Spleen (tissue), 11 donors: ENCODE measurements at regions not wholly inside any gene's neighbourhood (a gene's known extent, or its start where the extent isn't known, plus 50 kb on each side); places are given as distances from the start of the nearest gene placed in this dataset.

ENCODE experiments used
- DNase-seq: peaks from one replicate; pipeline ENCODE4 v3.0.0-alpha.2; 2020
- H3K27ac ChIP-seq, 8 donors: fragments of 200-600 bp; sonication (generic) in 7 of 8; 1 replicate in 4 of 8; 2 replicates in 4 of 8; pipeline versions ENCODE4 v1.5.0 to v1.8.0; 2016 to 2021; ENCODE audit warnings: inconsistent platforms in 4 of 8, mild to moderate bottlenecking in 4 of 8, moderate library complexity in 1 of 8
- H3K27me3 ChIP-seq, 7 donors: fragments of 200-600 bp; sonication (generic) in 6 of 7; replicated peaks in 1 of 7; 1 replicate in 4 of 7; 2 replicates in 3 of 7; pipeline versions ENCODE4 v1.5.0 to v1.8.0; 2016 to 2021; ENCODE audit warnings: inconsistent platforms in 3 of 7, mild to moderate bottlenecking in 1 of 7
- H3K36me3 ChIP-seq, 6 donors: fragments of 200-600 bp; sonication (generic) in 5 of 6; 1 replicate in 4 of 6; 2 replicates in 2 of 6; pipeline versions ENCODE4 v1.5.0 to v1.8.0; 2016 to 2021; ENCODE audit warnings: inconsistent platforms in 2 of 6
- H3K4me1 ChIP-seq, 6 donors: fragments of 200-600 bp; sonication (generic) in 5 of 6; 1 replicate in 3 of 6; 2 replicates in 3 of 6; pipeline versions ENCODE4 v1.5.0 to v1.8.0; 2016 to 2021; ENCODE audit warnings: inconsistent platforms in 3 of 6
- H3K4me3 ChIP-seq, 8 donors: fragments of 200-600 bp; sonication (generic) in 7 of 8; 1 replicate in 4 of 8; 2 replicates in 4 of 8; pipeline versions ENCODE4 v1.5.0 to v1.8.0; 2016 to 2021; ENCODE audit warnings: inconsistent platforms in 4 of 8, mild to moderate bottlenecking in 4 of 8, moderate library complexity in 2 of 8
- H3K9me3 ChIP-seq, 8 donors: fragments of 200-600 bp; sonication (generic) in 7 of 8; 1 replicate in 4 of 8; 2 replicates in 4 of 8; pipeline versions ENCODE4 v1.5.0 to v1.8.0; 2016 to 2021; ENCODE audit warnings: inconsistent platforms in 4 of 8
- POLR2A ChIP-seq, 3 donors: fragments of 450-650 bp; IDR thresholded peaks; one replicate each; pipeline ENCODE4 v1.5.1; 2017; ENCODE audit warnings: antibody characterized with exemption in 3 of 3, mild to moderate bottlenecking in 1 of 3
- POLR2AphosphoS5 ChIP-seq, 3 donors: sonication (generic); formaldehyde crosslinking; IDR thresholded peaks; one replicate each; pipeline ENCODE4 v1.5.1; 2017; ENCODE audit warnings: antibody characterized with exemption in 3 of 3
- WGBS, 5 donors: extraction: QIAGEN DNeasy Blood & Tissue Kit in 3 of 5; methylation state at CpG; one replicate each; pipeline versions ENCODE4 v1.1.5 to v1.1.7; 2013 to 2018; 5-methylcytosine and 5-hydroxymethylcytosine counted together
- intact Hi-C: fragments of 100-400 bp; cut with DNase I; formaldehyde crosslinking; loops from one replicate; pipeline ENCODE4 v1.15.0; 2023; ENCODE audit warnings: low total_unique reads
- TF ChIP-seq, protein P1 (sequence below), 11 experiments: fragments of 200-600 bp in 7 of 11; fragments of 450-650 bp in 4 of 11; sonication (generic) in 4 of 11; IDR thresholded peaks in 8 of 11; conservative IDR thresholded peaks in 3 of 11; 1 replicate in 7 of 11; 2 replicates in 4 of 11; pipeline versions ENCODE4 v1.4.0 to v1.8.0; 2016 to 2021; ENCODE audit warnings: antibody characterized with exemption in 11 of 11, inconsistent platforms in 4 of 11, mild to moderate bottlenecking in 1 of 11
- donor health status: healthy with polysubstance abuse.
- donor health status: DM: no; HTN: no; CAD: no; lungs with moderate emphysema.
- donor health status: DM: no; HTN: no; CAD: no.
- donor health status: Bipolar disorder and iron deficiency.
- donor health status: healthy.
- donor health status: DM: no; HTN: no; CAD: no.
- donor health status: DM: yes; HTN: yes; CAD: no.

DNA sequence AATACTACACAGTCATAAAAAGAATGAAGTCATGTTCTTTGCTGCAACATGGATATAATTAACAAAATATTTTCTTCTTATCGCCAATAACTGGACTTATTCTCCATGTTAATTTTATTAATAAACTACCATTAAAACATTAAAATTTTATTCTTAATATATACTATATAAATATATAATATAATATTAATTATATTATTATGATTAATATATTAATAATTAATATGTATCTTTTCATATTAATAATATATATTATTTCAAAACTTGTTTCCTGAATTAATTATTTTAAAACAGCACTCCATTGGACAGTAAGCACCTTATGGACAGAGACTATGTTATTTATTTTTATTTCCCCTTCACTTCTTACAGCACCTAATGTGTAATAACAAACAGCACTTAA, 182.8 kb downstream of the ARL4A start:
- no peaks in the 10 kb centered on the region for H3K27me3 ChIP-seq
- H3K4me1 ChIP-seq, result no peaks in the 10 kb centered on the region
- DNase-seq, result no peak
- 95 to 100% (median 98%) methylated on average over 1 of the region's 1 CpG for WGBS, 5 donors
- TF ChIP-seq POLR2A (IDR thresholded peaks at IDR 0.05) (no peak), POLR2AphosphoS5 (IDR thresholded peaks at IDR 0.05) (no peak)
- TF ChIP-seq, protein P1, sequence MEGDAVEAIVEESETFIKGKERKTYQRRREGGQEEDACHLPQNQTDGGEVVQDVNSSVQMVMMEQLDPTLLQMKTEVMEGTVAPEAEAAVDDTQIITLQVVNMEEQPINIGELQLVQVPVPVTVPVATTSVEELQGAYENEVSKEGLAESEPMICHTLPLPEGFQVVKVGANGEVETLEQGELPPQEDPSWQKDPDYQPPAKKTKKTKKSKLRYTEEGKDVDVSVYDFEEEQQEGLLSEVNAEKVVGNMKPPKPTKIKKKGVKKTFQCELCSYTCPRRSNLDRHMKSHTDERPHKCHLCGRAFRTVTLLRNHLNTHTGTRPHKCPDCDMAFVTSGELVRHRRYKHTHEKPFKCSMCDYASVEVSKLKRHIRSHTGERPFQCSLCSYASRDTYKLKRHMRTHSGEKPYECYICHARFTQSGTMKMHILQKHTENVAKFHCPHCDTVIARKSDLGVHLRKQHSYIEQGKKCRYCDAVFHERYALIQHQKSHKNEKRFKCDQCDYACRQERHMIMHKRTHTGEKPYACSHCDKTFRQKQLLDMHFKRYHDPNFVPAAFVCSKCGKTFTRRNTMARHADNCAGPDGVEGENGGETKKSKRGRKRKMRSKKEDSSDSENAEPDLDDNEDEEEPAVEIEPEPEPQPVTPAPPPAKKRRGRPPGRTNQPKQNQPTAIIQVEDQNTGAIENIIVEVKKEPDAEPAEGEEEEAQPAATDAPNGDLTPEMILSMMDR (IDR thresholded peaks at IDR 0.05 in 8 of 11, conservative IDR thresholded peaks at IDR 0.05 in 3 of 11), result no peak
- H3K9me3 ChIP-seq, result no peaks in the 10 kb centered on the region
- intact Hi-C loops, result no loop called here
- no peaks in the 10 kb centered on the region for H3K36me3 ChIP-seq
- no peak overlapping the region for H3K27ac ChIP-seq
- no peak overlapping the region for H3K4me3 ChIP-seq

DNA sequence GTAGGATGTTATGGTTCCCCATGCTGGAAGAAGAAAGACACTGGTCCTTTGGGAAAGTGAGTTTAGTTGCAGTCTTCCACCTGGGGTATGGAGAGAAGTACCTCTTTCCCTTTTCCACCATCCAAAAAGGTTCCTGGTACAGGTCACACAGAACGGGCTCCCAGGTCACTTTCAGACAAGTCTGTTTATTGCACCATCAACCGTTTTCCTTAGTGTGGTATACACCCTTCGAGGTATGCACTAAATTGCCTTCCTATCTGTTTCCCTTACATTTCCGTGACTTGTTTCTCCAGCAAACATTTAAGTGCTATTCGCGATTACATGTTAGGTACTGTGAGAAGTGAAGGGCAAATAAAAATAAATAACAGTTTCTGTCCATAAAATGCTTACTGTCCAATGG, 185.1 kb downstream of the ARL4A start:
- intact Hi-C loops, result no loop called here
- DNase-seq, result no peak
- Histone ChIP-seq H3K36me3 (no peaks in the 10 kb centered on the region), H3K4me3 (no peak overlapping the region), H3K9me3 (no peaks in the 10 kb centered on the region), H3K27ac (no peak overlapping the region), H3K27me3 (no peaks in the 10 kb centered on the region), H3K4me1 (no peaks in the 10 kb centered on the region)
- WGBS, 5 donors, result 84 to 86% (median 86%) methylated on average over 6 of the region's 6 CpGs
- TF ChIP-seq, protein P1 (IDR thresholded peaks at IDR 0.05 in 8 of 11, conservative IDR thresholded peaks at IDR 0.05 in 3 of 11), result no peak
- TF ChIP-seq POLR2AphosphoS5 (IDR thresholded peaks at IDR 0.05) (no peak), POLR2A (IDR thresholded peaks at IDR 0.05) (no peak)

DNA sequence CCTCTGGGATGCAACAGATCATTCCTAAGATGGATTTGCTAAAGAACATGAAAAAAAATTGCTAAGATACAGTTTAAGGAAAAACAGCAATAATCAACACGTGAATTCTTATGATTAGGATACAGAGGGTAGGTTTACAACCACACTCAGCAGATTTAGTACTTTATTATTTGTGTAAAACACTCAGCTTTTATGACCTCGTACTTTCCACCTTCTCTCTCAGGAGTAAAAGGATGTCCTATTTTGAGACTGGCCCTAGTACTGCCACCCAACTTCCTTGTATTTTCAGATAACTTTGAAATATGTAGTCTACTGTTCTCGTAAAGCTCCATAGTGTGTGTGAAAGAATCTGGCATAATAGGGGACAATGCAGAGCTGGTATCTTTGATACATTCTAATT, 186.1 kb downstream of the ARL4A start:
- H3K36me3 ChIP-seq, result no peaks in the 10 kb centered on the region
- H3K9me3 ChIP-seq, result no peaks in the 10 kb centered on the region
- DNase-seq, result no peak
- no peaks in the 10 kb centered on the region for H3K27me3 ChIP-seq
- H3K27ac ChIP-seq, result no peak overlapping the region
- H3K4me3 ChIP-seq, result no peak overlapping the region
- WGBS, 5 donors, result 41 to 77% (median 54%) methylated on average over 3 of the region's 3 CpGs
- TF ChIP-seq, protein P1 (IDR thresholded peaks at IDR 0.05 in 8 of 11, conservative IDR thresholded peaks at IDR 0.05 in 3 of 11), result no peak
- no peak for TF ChIP-seq POLR2A (IDR thresholded peaks at IDR 0.05)
- no peak for TF ChIP-seq POLR2AphosphoS5 (IDR thresholded peaks at IDR 0.05)
- H3K4me1 ChIP-seq, result no peaks in the 10 kb centered on the region
- intact Hi-C loops, result no loop called here

DNA sequence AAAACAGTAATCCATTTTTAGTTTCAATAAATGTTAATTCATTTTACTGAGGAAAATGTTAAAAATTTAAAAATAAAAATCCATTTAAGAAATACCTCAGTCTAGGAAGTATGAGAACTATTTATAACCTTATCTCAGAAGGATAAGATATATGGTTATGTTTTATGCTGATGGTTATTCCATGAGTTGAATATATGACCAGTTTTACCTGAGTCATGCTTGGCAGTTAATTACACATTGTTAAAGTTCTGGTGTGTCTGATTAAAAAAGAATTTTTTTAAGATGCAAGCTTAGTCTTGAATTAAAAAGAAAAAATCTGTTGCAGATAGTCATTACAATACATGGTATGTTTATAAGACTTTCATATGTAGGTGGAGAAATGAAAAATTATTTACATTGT, 191.7 kb downstream of the ARL4A start:
- no peaks in the 10 kb centered on the region for H3K9me3 ChIP-seq
- no peaks in the 10 kb centered on the region for H3K27me3 ChIP-seq
- H3K27ac ChIP-seq, result no peak overlapping the region
- no peaks in the 10 kb centered on the region for H3K36me3 ChIP-seq
- DNase-seq, result no peak
- no peak overlapping the region for H3K4me3 ChIP-seq
- TF ChIP-seq POLR2AphosphoS5 (IDR thresholded peaks at IDR 0.05), result no peak
- TF ChIP-seq POLR2A (IDR thresholded peaks at IDR 0.05), result no peak
- TF ChIP-seq, protein P1 (IDR thresholded peaks at IDR 0.05 in 8 of 11, conservative IDR thresholded peaks at IDR 0.05 in 3 of 11), result no peak
- no peaks in the 10 kb centered on the region for H3K4me1 ChIP-seq
- intact Hi-C loops, result no loop called here
